Liver (tissue), 8 donors: ENCODE measurements at regions not wholly inside any gene's neighbourhood (a gene's known extent, or its start where the extent isn't known, plus 50 kb on each side); places are given as distances from the start of the nearest gene placed in this dataset.

Source experiments
- DNase-seq: peaks from one replicate; pipeline ENCODE4 v3.0.0-alpha.2; 2017; ENCODE audit warnings: low spot score
- H3K27ac ChIP-seq, 2 donors: one replicate each; pipeline ENCODE4 v1.7.0; 2013; ENCODE audit warnings: inconsistent platforms in 2 of 2, low read length in 2 of 2, control low read depth in 1 of 2, low read depth in 1 of 2, mild to moderate bottlenecking in 1 of 2
- H3K27me3 ChIP-seq, 4 donors: one replicate each; pipeline versions ENCODE4 v1.6.1 to v1.7.0; 2013; ENCODE audit warnings: low read length in 3 of 4, inconsistent platforms in 1 of 4, mild to moderate bottlenecking in 1 of 4, moderate library complexity in 1 of 4; ENCODE audit not compliant: control insufficient read depth in 4 of 4, insufficient read depth in 4 of 4
- H3K36me3 ChIP-seq, 4 donors: one replicate each; pipeline versions ENCODE4 v1.6.1 to v1.7.0; 2013; ENCODE audit warnings: low read length in 3 of 4, mild to moderate bottlenecking in 3 of 4, low read depth in 1 of 4, moderate library complexity in 1 of 4; ENCODE audit not compliant: control insufficient read depth in 4 of 4, insufficient read depth in 3 of 4
- H3K4me1 ChIP-seq, 4 donors: one replicate each; pipeline versions ENCODE4 v1.6.1 to v1.7.0; 2013; ENCODE audit warnings: low read length in 3 of 4, mild to moderate bottlenecking in 3 of 4, moderate library complexity in 1 of 4; ENCODE audit not compliant: control insufficient read depth in 4 of 4, insufficient read depth in 4 of 4
- H3K4me3 ChIP-seq, 3 donors: one replicate each; pipeline versions ENCODE4 v1.6.1 to v1.7.0; 2013; ENCODE audit warnings: low read length in 3 of 3, control low read depth in 1 of 3, low read depth in 1 of 3, mild to moderate bottlenecking in 1 of 3
- H3K9ac ChIP-seq, 2 donors: one replicate each; pipeline ENCODE4 v1.7.0; 2013; ENCODE audit warnings: low read length in 2 of 2, mild to moderate bottlenecking in 2 of 2, moderate library complexity in 2 of 2, control low read depth in 1 of 2, low read depth in 1 of 2
- H3K9me3 ChIP-seq, 4 donors: one replicate each; pipeline versions ENCODE4 v1.6.1 to v1.7.0; 2013; ENCODE audit warnings: low read length in 3 of 4; ENCODE audit not compliant: control insufficient read depth in 4 of 4
- EGR1 ChIP-seq, 2 donors: IDR thresholded peaks; 2 replicates each; pipeline ENCODE4 v1.6.1; 2016 to 2018; ENCODE audit warnings: antibody characterized with exemption in 2 of 2, low read depth in 2 of 2
- FOXA1 ChIP-seq: IDR thresholded peaks from 2 replicates; pipeline ENCODE4 v1.6.1; 2016; ENCODE audit warnings: antibody characterized with exemption
- GABPA ChIP-seq, 2 donors: IDR thresholded peaks in 1 of 2; conservative IDR thresholded peaks in 1 of 2; 2 replicates each; pipeline ENCODE4 v1.6.1; 2016; ENCODE audit warnings: antibody characterized with exemption in 2 of 2, mild to moderate bottlenecking in 1 of 2, moderate library complexity in 1 of 2
- HNF4A ChIP-seq, 2 donors: conservative IDR thresholded peaks; 2 replicates each; pipeline ENCODE4 v1.6.1; 2016; ENCODE audit warnings: antibody characterized with exemption in 2 of 2, mild to moderate bottlenecking in 2 of 2
- HNF4G ChIP-seq: IDR thresholded peaks from 2 replicates; pipeline ENCODE4 v1.6.1; 2016; ENCODE audit warnings: antibody characterized with exemption
- JUND ChIP-seq, 2 donors: IDR thresholded peaks; 2 replicates each; pipeline ENCODE4 v1.6.1; 2016; ENCODE audit warnings: antibody characterized with exemption in 2 of 2
- NR2F2 ChIP-seq: IDR thresholded peaks from 2 replicates; pipeline ENCODE4 v1.6.1; 2016; ENCODE audit warnings: antibody characterized with exemption
- RAD21 ChIP-seq, 2 donors: IDR thresholded peaks; 2 replicates each; pipeline ENCODE4 v1.6.1; 2016; ENCODE audit warnings: antibody characterized with exemption in 2 of 2, mild to moderate bottlenecking in 2 of 2
- RXRA ChIP-seq, 2 donors: IDR thresholded peaks; 2 replicates each; pipeline ENCODE4 v1.6.1; 2017 to 2018; ENCODE audit warnings: antibody characterized with exemption in 2 of 2, mild to moderate bottlenecking in 1 of 2
- SP1 ChIP-seq: IDR thresholded peaks from 2 replicates; pipeline ENCODE4 v1.6.1; 2018; ENCODE audit warnings: antibody characterized with exemption, mild to moderate bottlenecking
- TAF1 ChIP-seq: conservative IDR thresholded peaks from 2 replicates; pipeline ENCODE4 v1.6.1; 2016; ENCODE audit warnings: antibody characterized with exemption, mild to moderate bottlenecking
- YY1 ChIP-seq: IDR thresholded peaks from 2 replicates; pipeline ENCODE4 v1.6.1; 2016; ENCODE audit warnings: antibody characterized with exemption, mild to moderate bottlenecking
- WGBS: extraction: QIAGEN DNeasy Blood & Tissue Kit; methylation state at CpG from one replicate; pipeline ENCODE4 v1.1.7; 2013; 5-methylcytosine and 5-hydroxymethylcytosine counted together
- TF ChIP-seq, protein P1 (sequence below): IDR thresholded peaks from 2 replicates; pipeline ENCODE4 v1.6.1; 2016; ENCODE audit warnings: antibody characterized with exemption, mild to moderate bottlenecking
- TF ChIP-seq, protein P2 (sequence below): IDR thresholded peaks from 2 replicates; pipeline ENCODE4 v1.6.1; 2016; ENCODE audit warnings: antibody characterized with exemption
- TF ChIP-seq, protein P3 (sequence below): IDR thresholded peaks from 2 replicates; pipeline ENCODE4 v1.6.1; 2016; ENCODE audit warnings: antibody characterized with exemption
- TF ChIP-seq, protein P4 (sequence below): fragments of 150-350 bp; IDR thresholded peaks from 2 replicates; pipeline ENCODE4 v1.5.1; 2017; ENCODE audit warnings: improper control_type of control experiment, low read depth, low read length; ENCODE audit not compliant: missing input control
- donor health status: healthy.
- donor health status: healthy.
- donor health status: healthy.
- donor health status: healthy.
- donor health status: healthy.

DNA sequence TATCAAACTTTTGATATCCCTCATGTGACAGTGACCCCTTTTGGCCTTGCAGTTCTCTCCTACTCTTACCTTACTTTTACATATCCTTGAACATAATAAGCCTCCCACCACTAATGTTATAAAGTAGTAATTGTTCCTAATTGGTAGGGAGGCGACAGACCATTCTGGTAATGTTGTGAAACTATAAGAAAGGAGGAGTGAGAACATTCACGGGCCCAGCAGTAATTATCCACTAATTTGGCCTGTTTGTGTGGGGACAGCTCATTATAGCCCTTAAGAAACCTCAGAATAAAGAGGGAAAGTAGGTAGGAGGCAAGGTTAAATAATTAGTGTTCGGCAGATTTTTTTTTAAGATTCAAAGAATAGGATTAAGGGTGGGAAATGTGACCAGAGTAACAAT is 1046.5 kb upstream of the ARRDC3 start:
- no peak for TF ChIP-seq TAF1
- no peak for DNase-seq
- Histone ChIP-seq H3K9ac (no peak overlapping the region), H3K36me3 (no peaks in the 10 kb centered on the region), H3K27ac (no peak overlapping the region), H3K4me3 (no peak overlapping the region), H3K4me1 (no peaks in the 10 kb centered on the region), H3K9me3 (no peaks in the 10 kb centered on the region), H3K27me3 (no peaks in the 10 kb centered on the region)
- 78% methylated on average over 3 of the region's 3 CpGs for WGBS

DNA sequence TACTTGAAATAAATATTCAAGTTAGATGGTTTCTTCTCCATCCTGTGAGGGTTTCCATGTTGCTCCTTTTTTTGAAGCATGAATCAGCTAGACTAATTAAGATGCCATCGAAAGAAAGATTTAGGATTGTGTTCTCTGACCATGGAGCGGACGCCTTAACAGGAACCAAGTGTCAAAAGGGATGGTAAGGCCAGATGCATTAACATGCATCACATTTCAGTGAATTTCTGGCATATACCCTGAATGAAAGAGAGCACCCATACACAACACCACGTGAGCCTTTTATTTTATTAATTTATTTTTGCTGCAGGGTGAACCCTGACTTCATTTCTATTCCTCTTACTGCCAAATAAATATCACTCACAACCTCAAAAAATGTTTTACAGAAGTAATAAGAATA is 1045.3 kb upstream of the ARRDC3 start:
- Histone ChIP-seq H3K9ac (no peak overlapping the region), H3K27ac (no peak overlapping the region), H3K4me3 (no peak overlapping the region), H3K36me3 (no peaks in the 10 kb centered on the region), H3K4me1 (no peaks in the 10 kb centered on the region), H3K27me3 (no peaks in the 10 kb centered on the region), H3K9me3 (no peaks in the 10 kb centered on the region)
- TF ChIP-seq, protein P1, sequence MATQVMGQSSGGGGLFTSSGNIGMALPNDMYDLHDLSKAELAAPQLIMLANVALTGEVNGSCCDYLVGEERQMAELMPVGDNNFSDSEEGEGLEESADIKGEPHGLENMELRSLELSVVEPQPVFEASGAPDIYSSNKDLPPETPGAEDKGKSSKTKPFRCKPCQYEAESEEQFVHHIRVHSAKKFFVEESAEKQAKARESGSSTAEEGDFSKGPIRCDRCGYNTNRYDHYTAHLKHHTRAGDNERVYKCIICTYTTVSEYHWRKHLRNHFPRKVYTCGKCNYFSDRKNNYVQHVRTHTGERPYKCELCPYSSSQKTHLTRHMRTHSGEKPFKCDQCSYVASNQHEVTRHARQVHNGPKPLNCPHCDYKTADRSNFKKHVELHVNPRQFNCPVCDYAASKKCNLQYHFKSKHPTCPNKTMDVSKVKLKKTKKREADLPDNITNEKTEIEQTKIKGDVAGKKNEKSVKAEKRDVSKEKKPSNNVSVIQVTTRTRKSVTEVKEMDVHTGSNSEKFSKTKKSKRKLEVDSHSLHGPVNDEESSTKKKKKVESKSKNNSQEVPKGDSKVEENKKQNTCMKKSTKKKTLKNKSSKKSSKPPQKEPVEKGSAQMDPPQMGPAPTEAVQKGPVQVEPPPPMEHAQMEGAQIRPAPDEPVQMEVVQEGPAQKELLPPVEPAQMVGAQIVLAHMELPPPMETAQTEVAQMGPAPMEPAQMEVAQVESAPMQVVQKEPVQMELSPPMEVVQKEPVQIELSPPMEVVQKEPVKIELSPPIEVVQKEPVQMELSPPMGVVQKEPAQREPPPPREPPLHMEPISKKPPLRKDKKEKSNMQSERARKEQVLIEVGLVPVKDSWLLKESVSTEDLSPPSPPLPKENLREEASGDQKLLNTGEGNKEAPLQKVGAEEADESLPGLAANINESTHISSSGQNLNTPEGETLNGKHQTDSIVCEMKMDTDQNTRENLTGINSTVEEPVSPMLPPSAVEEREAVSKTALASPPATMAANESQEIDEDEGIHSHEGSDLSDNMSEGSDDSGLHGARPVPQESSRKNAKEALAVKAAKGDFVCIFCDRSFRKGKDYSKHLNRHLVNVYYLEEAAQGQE, result no peak
- no peak for TF ChIP-seq HNF4A (conservative IDR thresholded peaks at IDR 0.05)
- no peak for TF ChIP-seq RAD21 (IDR thresholded peaks at IDR 0.05)
- TF ChIP-seq EGR1 (IDR thresholded peaks at IDR 0.05; ENCODE audit: low read depth in 2 of 2), result no peak
- TF ChIP-seq, protein P2, sequence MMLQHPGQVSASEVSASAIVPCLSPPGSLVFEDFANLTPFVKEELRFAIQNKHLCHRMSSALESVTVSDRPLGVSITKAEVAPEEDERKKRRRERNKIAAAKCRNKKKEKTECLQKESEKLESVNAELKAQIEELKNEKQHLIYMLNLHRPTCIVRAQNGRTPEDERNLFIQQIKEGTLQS, result no peak
- no peak for TF ChIP-seq TAF1
- no peak for TF ChIP-seq HNF4G
- TF ChIP-seq, protein P3, sequence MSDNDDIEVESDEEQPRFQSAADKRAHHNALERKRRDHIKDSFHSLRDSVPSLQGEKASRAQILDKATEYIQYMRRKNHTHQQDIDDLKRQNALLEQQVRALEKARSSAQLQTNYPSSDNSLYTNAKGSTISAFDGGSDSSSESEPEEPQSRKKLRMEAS, result no peak
- no peak for TF ChIP-seq NR2F2
- no peak for TF ChIP-seq FOXA1
- TF ChIP-seq RXRA (IDR thresholded peaks at IDR 0.05), result no peak
- no peak for TF ChIP-seq GABPA (IDR thresholded peaks at IDR 0.05 in 1 of 2, conservative IDR thresholded peaks at IDR 0.05 in 1 of 2)
- no peak for TF ChIP-seq YY1
- TF ChIP-seq SP1, result no peak
- TF ChIP-seq JUND (IDR thresholded peaks at IDR 0.05), result no peak
- TF ChIP-seq, protein P4, sequence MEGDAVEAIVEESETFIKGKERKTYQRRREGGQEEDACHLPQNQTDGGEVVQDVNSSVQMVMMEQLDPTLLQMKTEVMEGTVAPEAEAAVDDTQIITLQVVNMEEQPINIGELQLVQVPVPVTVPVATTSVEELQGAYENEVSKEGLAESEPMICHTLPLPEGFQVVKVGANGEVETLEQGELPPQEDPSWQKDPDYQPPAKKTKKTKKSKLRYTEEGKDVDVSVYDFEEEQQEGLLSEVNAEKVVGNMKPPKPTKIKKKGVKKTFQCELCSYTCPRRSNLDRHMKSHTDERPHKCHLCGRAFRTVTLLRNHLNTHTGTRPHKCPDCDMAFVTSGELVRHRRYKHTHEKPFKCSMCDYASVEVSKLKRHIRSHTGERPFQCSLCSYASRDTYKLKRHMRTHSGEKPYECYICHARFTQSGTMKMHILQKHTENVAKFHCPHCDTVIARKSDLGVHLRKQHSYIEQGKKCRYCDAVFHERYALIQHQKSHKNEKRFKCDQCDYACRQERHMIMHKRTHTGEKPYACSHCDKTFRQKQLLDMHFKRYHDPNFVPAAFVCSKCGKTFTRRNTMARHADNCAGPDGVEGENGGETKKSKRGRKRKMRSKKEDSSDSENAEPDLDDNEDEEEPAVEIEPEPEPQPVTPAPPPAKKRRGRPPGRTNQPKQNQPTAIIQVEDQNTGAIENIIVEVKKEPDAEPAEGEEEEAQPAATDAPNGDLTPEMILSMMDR, result no peak
- 78% methylated on average over 4 of the region's 4 CpGs for WGBS
- no peak for DNase-seq
